T-helper 2 cell treated with Interferon-gamma antibody and Interleukin-4, amounts not matched to agents 5 μg/mL and 100 μg/mL, for 36 hours (primary cell): ENCODE measurements at regions not wholly inside any gene's neighbourhood (a gene's known extent, or its start where the extent isn't known, plus 50 kb on each side); places are given as distances from the start of the nearest gene placed in this dataset.

ENCODE experiments used
- DNase-seq: peaks from one replicate; pipeline ENCODE4 v3.0.0; 2021; ENCODE audit warnings: low spot score
- H3K27ac Mint-ChIP-seq: one replicate; pipeline ENCODE4 v1.8.0; 2021; ENCODE audit warnings: mild to moderate bottlenecking, mixed read lengths
- H3K27me3 Mint-ChIP-seq: one replicate; pipeline ENCODE4 v1.8.0; 2021; ENCODE audit warnings: low read depth, mixed read lengths
- H3K36me3 Mint-ChIP-seq: one replicate; pipeline ENCODE4 v1.8.0; 2021; ENCODE audit warnings: low read depth, mixed read lengths
- H3K4me1 Mint-ChIP-seq: one replicate; pipeline ENCODE4 v1.8.0; 2021; ENCODE audit warnings: low read depth, mixed read lengths
- H3K4me3 Mint-ChIP-seq: one replicate; pipeline ENCODE4 v1.8.0; 2022; ENCODE audit warnings: mild to moderate bottlenecking, moderate library complexity, mixed read lengths
- H3K9me3 Mint-ChIP-seq: one replicate; pipeline ENCODE4 v1.8.0; 2021; ENCODE audit warnings: mixed read lengths

DNA sequence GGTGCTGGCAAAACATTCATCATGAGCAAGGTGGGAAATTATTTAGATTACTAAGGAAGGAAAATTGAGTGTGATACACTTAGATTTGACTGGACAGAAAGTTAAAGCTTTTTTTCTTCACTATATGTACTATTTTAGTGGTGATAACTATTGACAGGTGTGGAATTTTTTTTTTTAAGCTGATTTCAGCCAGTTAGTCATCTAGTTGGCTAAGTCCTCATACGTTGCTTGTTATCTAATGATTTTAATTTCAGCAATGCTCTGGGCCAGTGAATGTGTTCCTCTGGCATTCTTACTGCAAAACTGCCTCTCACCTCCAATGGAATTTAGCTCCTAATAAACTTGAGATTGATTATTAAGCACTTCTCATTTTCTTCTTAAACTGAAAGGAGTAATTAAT, 1223.2 kb upstream of the ACVR2A start:
- H3K36me3 Mint-ChIP-seq: no peaks in the 10 kb centered on the region
- DNase-seq: no peak
- peaks cover 14% of the 10 kb centered on the region for H3K9me3 Mint-ChIP-seq
- no peaks in the 10 kb centered on the region for H3K4me1 Mint-ChIP-seq
- H3K27me3 Mint-ChIP-seq: no peaks in the 10 kb centered on the region
- no peak overlapping the region for H3K4me3 Mint-ChIP-seq
- H3K27ac Mint-ChIP-seq: no peak overlapping the region

GRCh38 chr2:146615778-146616177, 1229.1 kb upstream of the ACVR2A start:
- Mint-ChIP-seq H3K4me3 (no peak overlapping the region), H3K4me1 (no peaks in the 10 kb centered on the region), H3K9me3 (peaks cover 28% of the 10 kb centered on the region), H3K36me3 (no peaks in the 10 kb centered on the region), H3K27me3 (no peaks in the 10 kb centered on the region), H3K27ac (no peak overlapping the region)
- no peak for DNase-seq

GRCh38 chr2:146608490-146608889, 1236.3 kb upstream of the ACVR2A start:
- H3K4me1 Mint-ChIP-seq: no peaks in the 10 kb centered on the region
- no peaks in the 10 kb centered on the region for H3K36me3 Mint-ChIP-seq
- H3K9me3 Mint-ChIP-seq: no peaks in the 10 kb centered on the region
- no peak overlapping the region for H3K27ac Mint-ChIP-seq
- no peak overlapping the region for H3K4me3 Mint-ChIP-seq
- H3K27me3 Mint-ChIP-seq: no peaks in the 10 kb centered on the region
- DNase-seq: no peak

DNA sequence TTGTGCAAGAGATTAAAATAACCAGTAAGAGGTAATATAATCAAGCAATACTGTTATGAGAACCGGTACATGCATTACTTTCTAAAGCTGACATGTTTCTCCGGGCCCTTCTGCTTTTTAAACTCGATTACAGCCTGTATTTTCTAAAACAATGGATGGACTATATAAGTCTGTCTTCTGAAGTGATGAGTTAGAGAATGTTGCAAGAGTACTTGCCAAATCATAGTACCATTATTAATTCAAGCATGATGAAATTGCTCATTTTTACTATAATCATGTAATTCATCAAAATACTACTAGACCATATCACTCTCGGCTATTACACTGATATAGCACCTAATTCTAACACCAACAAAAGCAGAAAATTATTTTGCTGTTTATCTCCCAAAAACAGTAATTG, 1240.3 kb upstream of the ACVR2A start:
- DNase-seq: no peak
- Mint-ChIP-seq H3K9me3 (no peaks in the 10 kb centered on the region), H3K36me3 (no peaks in the 10 kb centered on the region), H3K4me3 (no peak overlapping the region), H3K27ac (no peak overlapping the region), H3K4me1 (no peaks in the 10 kb centered on the region), H3K27me3 (no peaks in the 10 kb centered on the region)

DNA sequence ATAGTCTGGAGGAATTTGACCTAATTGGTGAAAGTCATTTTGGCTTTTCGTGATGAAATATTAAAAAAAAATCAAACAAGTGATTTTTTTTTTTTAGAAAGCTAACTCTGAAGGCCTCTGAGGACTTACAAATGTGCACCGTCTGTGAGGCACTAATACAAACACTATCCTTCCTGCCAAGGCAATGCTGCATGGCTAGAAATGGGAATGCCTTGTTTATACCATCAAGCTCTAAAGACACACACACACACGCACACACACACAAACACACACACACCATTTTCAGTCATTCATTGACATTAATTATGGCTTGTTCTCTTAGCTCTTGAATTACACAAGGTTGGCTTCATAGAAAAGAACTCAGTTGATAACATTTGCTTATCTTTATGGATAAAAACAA, 1242.0 kb upstream of the ACVR2A start:
- no peak for DNase-seq
- H3K4me1 Mint-ChIP-seq: no peaks in the 10 kb centered on the region
- H3K27ac Mint-ChIP-seq: no peak overlapping the region
- no peak overlapping the region for H3K4me3 Mint-ChIP-seq
- H3K36me3 Mint-ChIP-seq: no peaks in the 10 kb centered on the region
- no peaks in the 10 kb centered on the region for H3K9me3 Mint-ChIP-seq
- H3K27me3 Mint-ChIP-seq: no peaks in the 10 kb centered on the region

DNA sequence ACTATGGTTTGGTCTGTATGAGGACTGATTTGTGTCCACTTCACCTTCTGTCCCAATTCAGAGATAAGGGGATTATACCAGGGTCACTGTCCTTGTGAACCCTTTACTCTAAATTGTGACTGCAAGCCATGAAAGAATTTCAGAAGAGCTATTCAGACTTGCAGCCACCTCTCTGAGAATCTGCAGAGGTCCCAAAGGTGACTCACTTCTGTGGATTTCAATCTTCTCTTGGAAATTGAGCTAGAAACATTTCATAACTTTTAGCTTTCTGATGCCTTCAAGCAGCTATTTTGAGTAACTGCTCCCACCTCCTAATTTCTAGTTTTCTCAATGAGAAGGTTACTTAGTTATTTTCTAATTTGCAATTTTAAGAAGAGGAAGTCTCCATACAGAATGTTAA, 1242.4 kb upstream of the ACVR2A start:
- no peak overlapping the region for H3K27ac Mint-ChIP-seq
- H3K27me3 Mint-ChIP-seq: no peaks in the 10 kb centered on the region
- no peak for DNase-seq
- H3K4me3 Mint-ChIP-seq: no peak overlapping the region
- H3K4me1 Mint-ChIP-seq: no peaks in the 10 kb centered on the region
- H3K36me3 Mint-ChIP-seq: no peaks in the 10 kb centered on the region
- no peaks in the 10 kb centered on the region for H3K9me3 Mint-ChIP-seq

- Mint-ChIP-seq H3K4me1 (no peaks in the 10 kb centered on the region), H3K9me3 (no peaks in the 10 kb centered on the region), H3K27ac (no peak overlapping the region), H3K27me3 (no peaks in the 10 kb centered on the region), H3K36me3 (no peaks in the 10 kb centered on the region), H3K4me3 (no peak overlapping the region)
- no peak for DNase-seq
Observed at GRCh38 chr2:146598791-146599190, 1246.0 kb upstream of the ACVR2A start.

DNA sequence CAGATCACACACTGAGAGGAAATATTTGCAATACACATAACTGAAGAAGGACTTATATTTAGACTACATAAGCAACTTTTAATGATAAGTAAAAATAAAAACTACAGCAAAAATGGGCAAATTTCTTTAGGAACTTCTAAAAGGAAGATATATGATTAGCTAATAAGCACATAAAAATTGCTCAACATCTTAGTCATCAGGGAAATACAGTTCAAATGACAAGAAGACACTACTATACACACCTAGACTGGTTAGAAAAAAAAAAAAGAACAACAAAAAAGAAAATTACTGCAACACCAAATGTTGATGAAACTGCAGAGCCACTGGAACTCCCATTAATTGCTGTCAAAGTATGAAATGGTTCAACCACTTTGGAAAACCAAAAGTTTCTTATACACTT, 1247.5 kb upstream of the ACVR2A start:
- Mint-ChIP-seq H3K9me3 (peaks cover 4% of the 10 kb centered on the region), H3K27me3 (no peaks in the 10 kb centered on the region), H3K4me1 (no peaks in the 10 kb centered on the region), H3K4me3 (no peak overlapping the region), H3K27ac (no peak overlapping the region), H3K36me3 (no peaks in the 10 kb centered on the region)
- no peak for DNase-seq

GRCh38 chr2:146591908-146592307, 1252.9 kb upstream of the ACVR2A start:
- Mint-ChIP-seq H3K27me3 (no peaks in the 10 kb centered on the region), H3K4me1 (no peaks in the 10 kb centered on the region), H3K36me3 (no peaks in the 10 kb centered on the region), H3K4me3 (no peak overlapping the region), H3K27ac (no peak overlapping the region), H3K9me3 (peaks cover 10% of the 10 kb centered on the region)
- no peak for DNase-seq

- Mint-ChIP-seq H3K9me3 (peaks cover 12% of the 10 kb centered on the region), H3K4me1 (no peaks in the 10 kb centered on the region)
- DNase-seq: no peak
Observed at GRCh38 chr2:146587291-146587713, 1257.5 kb upstream of the ACVR2A start.

DNA sequence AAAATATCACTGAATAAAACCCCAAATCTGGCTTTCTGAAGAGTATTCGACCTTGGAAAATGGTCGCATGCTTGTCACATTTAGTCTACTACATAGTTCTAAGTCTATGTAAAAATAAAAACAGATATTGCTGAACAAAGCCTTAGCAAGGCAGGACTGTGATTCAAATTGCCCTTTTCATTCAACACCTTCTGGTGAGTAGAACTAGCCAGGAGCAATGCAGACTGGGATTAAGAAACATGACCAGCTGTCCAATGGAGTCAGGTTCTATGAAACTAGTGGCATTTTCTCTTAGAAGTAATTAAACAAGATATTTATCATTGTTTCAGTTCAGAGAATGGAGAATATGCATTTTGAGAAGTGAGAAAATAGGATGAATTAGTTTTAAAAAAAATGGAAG, 1260.5 kb upstream of the ACVR2A start:
- H3K27me3 Mint-ChIP-seq: no peaks in the 10 kb centered on the region
- H3K4me3 Mint-ChIP-seq: no peak overlapping the region
- H3K36me3 Mint-ChIP-seq: no peaks in the 10 kb centered on the region
- H3K4me1 Mint-ChIP-seq: no peaks in the 10 kb centered on the region
- peaks cover 11% of the 10 kb centered on the region for H3K9me3 Mint-ChIP-seq
- H3K27ac Mint-ChIP-seq: no peak overlapping the region
- no peak for DNase-seq

More at GRCh38 chr2:146587291-146587713, 1257.5 kb upstream of the ACVR2A start:
- H3K36me3 Mint-ChIP-seq: no peaks in the 10 kb centered on the region
- H3K27me3 Mint-ChIP-seq: no peaks in the 10 kb centered on the region
- H3K27ac Mint-ChIP-seq: no peak overlapping the region
- no peak overlapping the region for H3K4me3 Mint-ChIP-seq

DNA sequence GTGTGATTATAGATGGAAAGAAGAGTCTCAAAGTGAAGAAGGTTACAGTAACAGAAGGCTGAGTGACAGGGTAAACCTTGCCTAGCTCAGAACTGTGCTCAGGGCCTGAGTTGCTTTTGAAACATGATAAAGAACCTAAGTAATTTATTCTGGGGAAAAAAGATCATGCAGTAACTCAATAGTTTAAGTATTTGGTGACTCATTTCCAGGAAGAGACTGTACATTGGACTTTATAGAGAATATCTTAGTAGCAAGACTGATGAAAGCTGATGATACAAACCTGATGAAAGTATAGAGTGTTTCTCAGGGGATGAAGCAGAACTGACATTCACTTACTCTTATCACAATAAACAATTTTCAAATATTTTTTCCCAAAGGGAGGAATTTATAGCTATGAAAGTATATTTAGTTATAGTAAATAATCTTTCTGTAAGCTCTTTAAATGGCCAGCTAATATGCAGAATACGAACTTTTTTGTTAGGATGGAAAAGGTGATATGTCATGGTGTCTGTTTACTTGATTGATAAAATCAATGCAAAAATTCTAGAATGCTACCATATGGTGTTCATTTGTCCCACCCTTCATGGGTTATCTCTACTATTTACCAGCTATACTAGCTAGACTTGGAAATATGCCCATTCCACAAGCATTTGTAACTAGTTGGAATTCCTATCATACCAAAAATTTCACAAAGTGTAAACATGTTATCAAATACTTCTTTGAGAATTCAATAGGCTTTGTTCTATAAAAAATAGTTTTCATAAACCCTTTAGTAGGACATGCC, 1265.5 kb upstream of the ACVR2A start:
- Mint-ChIP-seq H3K27me3 (no peaks in the 10 kb centered on the region), H3K4me3 (no peak overlapping the region), H3K4me1 (no peaks in the 10 kb centered on the region), H3K9me3 (no peaks in the 10 kb centered on the region), H3K36me3 (no peaks in the 10 kb centered on the region), H3K27ac (no peak overlapping the region)
- DNase-seq: no peak

- Mint-ChIP-seq H3K27ac (no peak overlapping the region), H3K4me3 (no peak overlapping the region), H3K36me3 (no peaks in the 10 kb centered on the region), H3K4me1 (no peaks in the 10 kb centered on the region), H3K27me3 (no peaks in the 10 kb centered on the region), H3K9me3 (no peaks in the 10 kb centered on the region)
- no peak for DNase-seq
Observed at GRCh38 chr2:146576339-146577111, 1268.3 kb upstream of the ACVR2A start.

- no peak for DNase-seq
- no peak overlapping the region for H3K4me3 Mint-ChIP-seq
- H3K36me3 Mint-ChIP-seq: no peaks in the 10 kb centered on the region
- H3K9me3 Mint-ChIP-seq: no peaks in the 10 kb centered on the region
- H3K4me1 Mint-ChIP-seq: no peaks in the 10 kb centered on the region
- no peaks in the 10 kb centered on the region for H3K27me3 Mint-ChIP-seq
- no peak overlapping the region for H3K27ac Mint-ChIP-seq
Observed at GRCh38 chr2:146572598-146572997, 1272.2 kb upstream of the ACVR2A start.
